SK-N-SH (cell line): ENCODE measurements at regions not wholly inside any gene's neighbourhood (a gene's known extent, or its start where the extent isn't known, plus 50 kb on each side); places are given as distances from the start of the nearest gene placed in this dataset.

ENCODE experiments used
- CTCF ChIA-PET: fragments of 300-600, 350-600 bp; formaldehyde crosslinking; extraction: SDS; loops from one replicate; lab custom pipeline; 2021; lab: Yijun Ruan, JAX
- POLR2A ChIA-PET: fragments of 350-600 bp; sonication (Branson Sonifier 250); formaldehyde crosslinking; extraction: SDS; loops from one replicate; lab custom pipeline; 2020; ENCODE audit warnings: antibody characterized with exemption, inconsistent platforms; lab: Yijun Ruan, JAX
- DNase-seq: peaks from one replicate; pipeline ENCODE4 v3.0.0; 2012
- H2AFZ ChIP-seq: fragments of 200-600 bp; sonication (generic); 2 replicates; pipeline ENCODE4 v1.8.1; 2016; ENCODE audit warnings: antibody characterized with exemption, mild to moderate bottlenecking, low read depth
- H3F3A ChIP-seq: fragments of 200-600 bp; sonication (generic); replicated peaks from 2 replicates; pipeline ENCODE3; 2016; ENCODE audit warnings: antibody characterized with exemption, mild to moderate bottlenecking; ENCODE audit not compliant: insufficient read depth
- H3K27ac ChIP-seq, 2 experiments: fragments of 200-500 bp in 1 of 2; fragments of 200-600 bp in 1 of 2; sonication (Bioruptor generic) in 1 of 2; sonication (generic), shearing (Covaris generic) in 1 of 2; 2 replicates each; pipeline versions ENCODE4 v1.5.1 to v1.6.1; 2014 to 2016; ENCODE audit warnings: low read depth in 2 of 2, inconsistent platforms in 1 of 2, low read length in 1 of 2, mild to moderate bottlenecking in 1 of 2, mixed read lengths in 1 of 2
- H3K27me3 ChIP-seq: fragments of 200-600 bp; sonication (generic), shearing (Covaris generic); 2 replicates; pipeline ENCODE4 v1.6.1; 2016; ENCODE audit warnings: mixed run types; ENCODE audit not compliant: insufficient read depth
- H3K36me3 ChIP-seq, 2 experiments: fragments of 200-500 bp in 1 of 2; fragments of 200-600 bp in 1 of 2; sonication (Bioruptor generic) in 1 of 2; sonication (generic) in 1 of 2; replicated peaks in 1 of 2; 2 replicates each; pipeline versions ENCODE3 to v1.5.1; 2014 to 2016; ENCODE audit warnings: low read length in 1 of 2, mild to moderate bottlenecking in 1 of 2; ENCODE audit not compliant: insufficient read depth in 2 of 2, control insufficient read depth in 1 of 2
- H3K4me1 ChIP-seq, 2 experiments: fragments of 200-500 bp in 1 of 2; fragments of 200-600 bp in 1 of 2; sonication (Bioruptor generic) in 1 of 2; sonication (generic), shearing (Covaris generic) in 1 of 2; 2 replicates each; pipeline versions ENCODE4 v1.5.1 to v1.6.1; 2014 to 2016; ENCODE audit warnings: low read depth in 1 of 2, low read length in 1 of 2, mixed run types in 1 of 2; ENCODE audit not compliant: insufficient read depth in 2 of 2, control insufficient read depth in 1 of 2
- H3K4me2 ChIP-seq: fragments of 200-600 bp; sonication (generic), shearing (Covaris generic); 2 replicates; pipeline ENCODE4 v1.6.1; 2017; ENCODE audit warnings: mixed run types
- H3K4me3 ChIP-seq, 2 experiments: fragments of 200-500 bp in 1 of 2; fragments of 200-600 bp in 1 of 2; sonication (Bioruptor generic) in 1 of 2; sonication (generic), shearing (Covaris generic) in 1 of 2; 2 replicates each; pipeline versions ENCODE4 v1.5.1 to v1.8.1; 2014 to 2016; ENCODE audit warnings: low read depth in 2 of 2, inconsistent platforms in 1 of 2, low read length in 1 of 2, mild to moderate bottlenecking in 1 of 2, mixed read lengths in 1 of 2, moderate library complexity in 1 of 2
- H3K79me2 ChIP-seq: fragments of 200-600 bp; sonication (generic); 2 replicates; pipeline ENCODE4 v1.8.1; 2017; ENCODE audit warnings: mild to moderate bottlenecking; ENCODE audit not compliant: insufficient read depth
- H3K9ac ChIP-seq: fragments of 200-600 bp; sonication (generic); 2 replicates; pipeline ENCODE4 v1.6.1; 2017; ENCODE audit warnings: mixed run types
- H3K9me2 ChIP-seq: fragments of 200-600 bp; sonication (generic); 2 replicates; pipeline ENCODE4 v1.6.1; 2017; ENCODE audit warnings: mixed run types
- H3K9me3 ChIP-seq: fragments of 200-600 bp; sonication (generic); 2 replicates; pipeline ENCODE4 v1.6.1; 2017; ENCODE audit warnings: mixed run types, mild to moderate bottlenecking, moderate library complexity
- H4K20me1 ChIP-seq: fragments of 200-600 bp; sonication (generic); 2 replicates; pipeline ENCODE4 v1.6.1; 2017; ENCODE audit warnings: mild to moderate bottlenecking, mixed run types; ENCODE audit not compliant: insufficient read depth
- CTCF ChIP-seq: fragments of 200-600 bp; sonication (generic); IDR thresholded peaks from 2 replicates; pipeline ENCODE4 v1.6.1; 2017; ENCODE audit warnings: antibody characterized with exemption, mild to moderate bottlenecking, moderate library complexity
- ELF1 ChIP-seq: IDR thresholded peaks from 2 replicates; pipeline ENCODE4 v1.4.0; 2012
- EZH2phosphoT487 ChIP-seq: fragments of 200-600 bp; sonication (generic); IDR thresholded peaks from 2 replicates; pipeline ENCODE4 v1.6.1; 2017; ENCODE audit warnings: low read depth, mixed run types, mild to moderate bottlenecking, antibody characterized with exemption, moderate library complexity, borderline replicate concordance
- FOSL2 ChIP-seq: IDR thresholded peaks from 2 replicates; pipeline ENCODE4 v1.4.0; 2012; ENCODE audit warnings: low read depth, mild to moderate bottlenecking, moderate library complexity, borderline replicate concordance
- FOXM1 ChIP-seq: IDR thresholded peaks from 2 replicates; pipeline ENCODE4 v1.4.0; 2012; ENCODE audit warnings: low read depth, mild to moderate bottlenecking
- IRF3 ChIP-seq: fragments of 150-350 bp; IDR thresholded peaks from 2 replicates; pipeline ENCODE4 v1.6.1; 2016; ENCODE audit warnings: mild to moderate bottlenecking, low read depth, low read length
- MAX ChIP-seq: IDR thresholded peaks from 2 replicates; pipeline ENCODE4 v1.4.0; 2012; ENCODE audit warnings: low read depth
- MXI1 ChIP-seq: IDR thresholded peaks from 2 replicates; pipeline ENCODE4 v1.6.1; 2012; ENCODE audit warnings: mild to moderate bottlenecking, low read depth, low read length, improper control_type of control experiment
- NFIC ChIP-seq: IDR thresholded peaks from 2 replicates; pipeline ENCODE4 v1.4.0; 2012; ENCODE audit warnings: borderline replicate concordance
- NRF1 ChIP-seq: IDR thresholded peaks from 2 replicates; pipeline ENCODE4 v1.6.1; 2012; ENCODE audit warnings: low read depth, mild to moderate bottlenecking, low read length
- PBX3 ChIP-seq: IDR thresholded peaks from 2 replicates; pipeline ENCODE4; 2012
- REST ChIP-seq: IDR thresholded peaks from 2 replicates; pipeline ENCODE4 v1.6.1; 2012; ENCODE audit warnings: mild to moderate bottlenecking, low read depth, low read length, moderate library complexity
- RFX5 ChIP-seq: IDR thresholded peaks from 2 replicates; pipeline ENCODE4 v1.6.1; 2012; ENCODE audit warnings: mild to moderate bottlenecking, improper control_type of control experiment, low read length
- RXRA ChIP-seq: IDR thresholded peaks from 2 replicates; pipeline ENCODE4 v1.4.0; 2012; ENCODE audit warnings: low read depth, mild to moderate bottlenecking, borderline replicate concordance
- TCF12 ChIP-seq: IDR thresholded peaks from 2 replicates; pipeline ENCODE4 v1.4.0; 2012
- TEAD4 ChIP-seq: IDR thresholded peaks from 2 replicates; pipeline ENCODE4 v1.4.0; 2012; ENCODE audit warnings: mild to moderate bottlenecking, borderline replicate concordance; ENCODE audit not compliant: insufficient read depth
- USF1 ChIP-seq: IDR thresholded peaks from 2 replicates; pipeline ENCODE4 v1.4.0; 2012; ENCODE audit warnings: low read depth, borderline replicate concordance
- USF2 ChIP-seq: fragments of 150-350 bp; IDR thresholded peaks from 2 replicates; pipeline ENCODE4 v1.6.1; 2017; ENCODE audit warnings: antibody characterized with exemption, low read length, low read depth, borderline replicate concordance
- WGBS: methylation state at CpG from one replicate; pipeline ENCODE4 v1.1.6; 2017; ENCODE audit warnings: low lambda C conversion rate; 5-methylcytosine and 5-hydroxymethylcytosine counted together

GRCh38 chr7:153404124-153404523, 644.6 kb downstream of the ACTR3B start (continued):
- TF ChIP-seq REST (no peak), FOXM1 (no peak)

GRCh38 chr7:153404781-153405279, 645.3 kb downstream of the ACTR3B start:
- H3K4me2 ChIP-seq = no peak overlapping the region

More at GRCh38 chr7:153404781-153405279, 645.3 kb downstream of the ACTR3B start:
- Histone ChIP-seq H4K20me1 (no peaks in the 10 kb centered on the region), H3K27me3 (no peaks in the 10 kb centered on the region), H3K27ac (no peak overlapping the region), H3K4me3 (no peak overlapping the region), H3K9me2 (no peaks in the 10 kb centered on the region), H3K9ac (no peak overlapping the region), H3F3A (no peaks in the 10 kb centered on the region), H3K79me2 (no peaks in the 10 kb centered on the region), H3K4me1 (no peaks in the 10 kb centered on the region), H3K9me3 (no peaks in the 10 kb centered on the region; the same call in 1 of the 2 replicates), H2AFZ (no peak overlapping the region), H3K36me3 (no peaks in the 10 kb centered on the region)
- WGBS = 3% methylated on average over 9 of the region's 9 CpGs
- ChIA-PET CTCF (no interaction called here), POLR2A (no interaction called here)
- DNase-seq = no peak
- TF ChIP-seq EZH2phosphoT487 = no peak
- TF ChIP-seq NRF1 = no peak
- TF ChIP-seq FOSL2 = no peak
- no peak for TF ChIP-seq RFX5
- no peak for TF ChIP-seq NFIC
- no peak for TF ChIP-seq CTCF
- TF ChIP-seq USF1 = no peak
- TF ChIP-seq TCF12 = no peak
- no peak for TF ChIP-seq RXRA
- no peak for TF ChIP-seq MXI1
- TF ChIP-seq IRF3 = no peak
- TF ChIP-seq ELF1 = no peak
- no peak for TF ChIP-seq TEAD4
- no peak for TF ChIP-seq PBX3
- no peak for TF ChIP-seq MAX
- TF ChIP-seq USF2 = no peak
